SK-N-MC (cell line): ENCODE measurements at regions not wholly inside any gene's neighbourhood (a gene's known extent, or its start where the extent isn't known, plus 50 kb on each side); places are given as distances from the start of the nearest gene placed in this dataset.

ENCODE experiments used
- EZH2 ChIP-seq: fragments of 200-600 bp; sonication (generic); IDR thresholded peaks from one replicate; pipeline ENCODE4 v1.6.1; 2017; ENCODE audit warnings: antibody characterized with exemption
- FOXP2 ChIP-seq: optimal IDR thresholded peaks from 2 replicates; pipeline ENCODE3; 2011; ENCODE audit warnings: mild to moderate bottlenecking, moderate library complexity; ENCODE audit not compliant: insufficient read depth; ENCODE audit errors: extremely low read length, control extremely low read depth
- POLR2AphosphoS5 ChIP-seq: IDR thresholded peaks from 2 replicates; pipeline ENCODE4 v1.6.1; 2012; ENCODE audit warnings: mild to moderate bottlenecking, low read depth, low read length, borderline replicate concordance

DNA sequence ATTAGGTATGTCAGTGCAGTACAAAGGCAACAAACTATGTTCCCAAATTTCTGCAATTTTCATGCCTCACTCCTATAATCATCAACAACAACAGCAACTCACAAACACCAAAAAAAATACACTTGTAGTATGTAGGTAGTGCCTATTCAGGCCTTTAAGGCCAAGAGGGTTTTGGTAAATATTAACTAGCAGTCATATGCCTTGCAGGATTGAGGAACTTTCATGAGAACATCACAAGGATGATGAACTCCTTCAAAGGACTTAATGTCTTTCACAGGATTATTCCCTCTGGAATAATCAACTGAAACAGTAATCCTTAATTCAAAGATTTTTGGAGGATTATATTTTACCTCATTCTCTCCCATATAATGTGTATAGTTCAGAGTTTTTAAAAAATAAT is 293.8 kb downstream of the NOVA1 start:
- no peak for TF ChIP-seq EZH2
- TF ChIP-seq POLR2AphosphoS5, result no peak
- TF ChIP-seq FOXP2, result no peak
